HG03565 (cell line): ENCODE measurements at regions not wholly inside any gene's neighbourhood (a gene's known extent, or its start where the extent isn't known, plus 50 kb on each side); places are given as distances from the start of the nearest gene placed in this dataset.
A peak's percentile ranks its signal among the peaks of the same experiment; 100 is the strongest.

ENCODE experiments used
- ATAC-seq: cut with Tn5 transposase; IDR thresholded peaks from one replicate; pipeline ENCODE4 v1.9.1; 2021; ENCODE audit warnings: mild to moderate bottlenecking, moderate library complexity; ENCODE audit not compliant: unreplicated experiment

DNA sequence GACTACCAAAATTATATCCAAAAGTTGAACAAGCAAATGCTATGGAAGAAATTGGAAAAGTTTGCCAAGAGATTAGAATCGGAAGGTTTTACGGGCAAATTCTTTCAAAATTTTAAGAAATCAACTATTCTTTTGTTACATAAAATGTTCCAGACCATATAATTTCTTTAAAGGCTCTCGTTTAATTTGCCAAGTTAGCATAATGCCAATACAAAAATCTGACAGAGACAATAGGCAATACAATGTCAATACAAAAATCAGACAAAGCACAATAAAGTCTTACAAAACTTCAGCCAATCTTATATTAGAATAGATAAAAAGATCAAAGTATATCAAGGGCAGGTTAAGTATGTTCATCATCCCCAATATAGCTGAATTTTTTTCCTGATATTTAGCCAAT is 224.2 kb downstream of the BCL11A start:
- no peak for ATAC-seq

- no peak for ATAC-seq
Observed at GRCh38 chr2:60324536-60324935, 228.9 kb downstream of the BCL11A start.

- no peak for ATAC-seq
Observed at GRCh38 chr2:60321816-60322215, 231.6 kb downstream of the BCL11A start.

DNA sequence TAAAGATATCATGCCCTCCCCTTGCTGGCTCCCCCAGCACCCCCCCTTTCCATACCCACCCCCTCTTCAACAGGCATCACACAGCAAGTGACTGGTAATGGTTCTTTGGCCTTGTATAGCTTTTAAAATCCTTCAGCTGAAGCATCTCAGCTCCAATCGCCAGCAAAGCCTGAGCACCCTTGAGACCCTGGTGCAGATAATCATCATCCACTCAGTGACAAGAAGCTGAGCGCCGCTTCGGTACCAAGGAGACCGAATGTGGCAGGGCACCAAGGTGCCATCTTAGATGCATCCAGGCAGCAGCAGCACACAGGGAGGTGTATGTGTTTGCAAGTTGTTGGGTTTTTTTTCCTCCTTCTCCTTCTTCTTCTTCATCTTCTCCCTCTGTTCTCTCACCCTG is 232.7 kb downstream of the BCL11A start:
- no peak for ATAC-seq

DNA sequence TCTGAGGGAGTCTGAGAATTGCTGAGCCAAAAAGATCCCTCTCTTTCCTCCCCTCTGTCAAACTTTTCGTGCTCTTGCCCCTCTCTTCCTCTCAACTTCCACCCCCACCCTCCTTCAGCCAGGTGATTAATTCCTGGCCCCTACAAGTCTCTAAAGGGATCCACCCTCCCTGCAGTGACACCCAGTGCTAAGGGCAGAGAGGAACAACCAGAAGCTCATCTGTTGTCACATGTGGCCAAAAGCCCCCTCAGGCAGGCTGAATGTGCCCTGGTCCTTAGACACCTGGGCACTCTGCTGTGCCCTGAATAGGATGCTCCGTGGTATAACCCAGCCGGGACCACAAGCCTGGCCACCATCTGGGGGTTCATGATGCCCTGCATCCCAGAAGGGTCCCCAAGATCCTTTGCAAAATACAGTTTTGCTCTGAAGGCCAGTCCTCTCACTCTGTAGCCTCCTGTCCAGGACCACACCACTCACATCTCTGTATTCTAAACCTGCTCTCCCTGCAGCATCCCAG is 234.4 kb downstream of the BCL11A start:
- no peak for ATAC-seq

DNA sequence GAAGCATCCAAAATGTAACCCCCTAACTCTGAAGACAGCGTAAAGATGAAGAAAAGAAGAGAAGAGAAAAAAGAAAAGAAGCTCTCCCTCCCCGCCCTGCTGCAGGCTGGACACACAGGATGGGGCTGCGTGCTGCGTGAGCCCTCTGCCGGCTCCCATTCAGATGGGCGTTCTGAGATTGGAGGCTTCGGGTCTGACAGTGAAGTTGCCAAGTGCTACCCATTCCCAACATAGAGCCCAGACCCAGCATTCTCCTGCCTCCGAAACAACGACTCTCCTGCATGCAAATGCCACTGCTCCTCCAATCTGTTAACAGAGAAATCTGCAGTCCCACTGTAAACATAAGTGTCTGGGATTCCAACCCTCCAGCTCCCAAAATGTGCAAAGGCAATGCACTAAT is 234.9 kb downstream of the BCL11A start:
- ATAC-seq: no peak

DNA sequence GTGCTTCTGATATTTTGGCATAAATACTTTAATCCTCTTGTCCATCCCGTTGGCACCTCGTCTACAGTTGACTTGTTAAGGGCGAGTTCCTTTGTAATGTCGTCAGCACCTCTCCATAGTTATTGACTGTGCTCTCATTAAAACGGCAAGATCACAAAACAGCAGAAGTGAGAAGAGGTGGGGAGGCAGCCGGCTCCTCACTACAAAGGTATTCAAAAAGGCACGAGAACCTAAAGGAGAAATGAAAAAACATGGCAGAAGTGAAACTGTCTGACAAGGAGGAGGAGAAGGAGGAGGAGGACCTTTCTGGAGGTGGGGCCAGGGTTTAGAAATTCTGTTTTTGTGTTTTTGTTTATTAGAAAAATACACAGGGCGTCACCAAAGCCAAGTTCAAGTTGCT is 235.6 kb downstream of the BCL11A start:
- peak; percentile 84 for ATAC-seq

GRCh38 chr2:60317034-60317386 is 236.4 kb downstream of the BCL11A start:
- no peak for ATAC-seq

- no peak for ATAC-seq
Observed at GRCh38 chr2:60316381-60317033, 236.9 kb downstream of the BCL11A start.

DNA sequence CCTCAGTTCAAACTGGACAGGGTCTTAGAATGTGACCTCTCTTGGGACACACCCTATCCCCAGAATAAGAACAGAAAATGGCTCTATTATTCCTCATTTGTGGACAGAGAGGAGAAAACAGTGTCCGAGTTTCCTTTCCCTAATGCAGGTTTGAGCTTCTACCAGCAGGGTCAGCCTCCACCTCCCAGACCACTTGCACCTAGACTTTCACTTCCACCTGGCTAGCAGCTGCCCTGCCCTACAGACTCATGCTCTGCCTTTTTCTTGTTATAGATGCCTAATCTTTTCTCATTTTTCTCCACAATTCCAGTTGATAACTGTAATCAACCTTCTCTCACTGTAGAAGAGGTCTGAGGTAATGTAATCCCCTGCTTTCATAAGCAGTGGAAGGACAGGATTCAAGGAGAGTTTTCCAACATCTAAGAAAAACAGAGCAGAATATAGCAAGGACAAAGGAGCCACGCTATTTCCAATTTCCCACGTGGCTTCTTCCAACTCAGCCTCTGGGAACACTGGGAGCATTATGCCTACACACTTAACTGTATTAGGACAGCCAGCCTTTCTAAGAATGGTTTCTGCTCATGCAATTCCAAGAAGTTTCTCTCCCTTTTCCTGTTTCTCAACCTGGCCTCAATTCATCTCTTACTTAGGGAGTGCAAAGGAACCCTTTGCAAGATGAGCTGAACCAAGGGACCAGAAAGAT is 239.8 kb downstream of the BCL11A start:
- ATAC-seq: no peak

DNA sequence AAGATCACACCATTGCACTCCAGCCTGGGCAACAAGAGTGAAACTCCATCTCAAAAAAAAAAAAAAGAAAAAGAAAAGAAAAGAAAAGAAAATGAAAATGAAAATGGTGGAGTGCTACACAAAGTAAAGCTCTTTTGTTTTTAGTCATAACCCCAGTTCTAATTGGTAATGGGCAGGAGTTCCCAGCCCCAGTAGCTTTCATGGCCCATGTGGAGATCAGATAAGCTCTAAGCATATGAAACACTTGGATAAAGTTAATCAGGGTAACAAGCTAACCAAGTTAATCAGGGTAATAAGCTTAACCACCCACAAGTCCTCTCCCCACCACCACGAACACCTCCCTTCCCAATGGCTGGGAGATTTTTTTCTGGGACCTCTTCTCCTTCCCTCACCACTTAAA is 240.8 kb downstream of the BCL11A start:
- ATAC-seq: peak; percentile 67

DNA sequence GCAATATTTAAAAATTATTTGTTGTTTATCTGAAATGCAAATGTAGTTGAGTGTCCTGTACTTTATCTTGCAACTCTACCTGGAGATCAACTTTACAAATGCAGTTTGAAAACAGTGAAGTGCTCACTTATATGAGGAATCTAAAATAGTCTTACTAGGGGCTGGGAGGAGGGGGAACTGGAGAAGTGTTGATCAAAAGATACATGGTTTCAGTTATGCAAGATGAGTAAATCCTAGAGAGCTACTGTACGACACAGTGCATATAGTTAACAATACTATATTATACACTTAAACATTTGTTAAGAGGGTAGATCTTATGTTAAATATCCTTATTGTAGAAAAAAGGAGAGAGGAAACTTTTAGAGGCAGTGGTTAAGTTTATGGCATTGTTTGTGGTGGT is 241.9 kb downstream of the BCL11A start:
- ATAC-seq: peak; percentile 54

GRCh38 chr2:60309941-60310660 is 243.4 kb downstream of the BCL11A start:
- ATAC-seq: no peak

DNA sequence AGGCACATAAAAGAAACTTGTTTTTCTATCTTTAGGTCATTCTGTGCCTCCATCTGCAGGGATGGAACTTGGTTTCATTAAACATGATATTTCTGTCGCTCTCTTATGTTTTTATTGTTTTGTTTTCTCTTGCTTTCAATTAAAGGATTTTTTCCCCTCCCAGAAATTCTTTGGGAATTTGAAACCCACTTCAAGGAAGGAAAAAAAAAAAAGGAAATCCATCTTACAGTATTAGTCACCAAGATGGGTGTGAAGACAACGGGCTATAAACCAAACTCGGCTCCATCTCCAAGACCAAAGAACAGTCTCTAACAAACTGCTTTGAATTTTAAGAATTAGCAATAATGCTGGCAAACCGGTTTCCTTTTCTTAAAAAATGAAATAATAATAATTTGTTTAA is 244.1 kb downstream of the BCL11A start:
- no peak for ATAC-seq

DNA sequence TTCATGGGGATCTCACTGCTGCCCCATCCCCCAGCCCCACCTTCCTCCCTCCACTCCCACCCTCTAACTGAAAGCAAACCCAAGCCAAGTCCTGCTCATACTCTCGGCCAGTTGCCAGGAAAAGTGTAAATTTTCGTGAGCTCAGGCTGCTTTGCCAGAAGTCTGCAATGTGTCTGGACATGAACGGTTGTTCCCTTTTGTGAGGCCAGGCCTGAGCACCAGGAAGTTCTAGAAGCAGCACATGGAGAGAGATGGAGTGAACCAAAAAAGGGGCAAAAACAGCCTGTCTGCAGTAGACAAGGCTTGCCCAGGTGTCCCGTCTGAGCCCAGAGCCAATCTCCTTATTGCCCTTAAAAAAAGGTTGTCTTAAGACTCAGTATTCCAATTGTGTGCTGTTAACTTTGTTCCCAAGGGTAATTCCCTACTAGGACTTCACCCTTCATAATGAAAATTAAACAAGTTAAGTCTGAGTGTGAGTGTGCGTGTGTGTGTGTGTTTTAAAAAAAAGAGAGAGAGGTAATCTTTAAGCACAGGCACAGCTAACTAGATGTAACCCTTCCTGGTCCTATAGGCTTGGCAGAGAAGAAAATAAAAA is 247.1 kb downstream of the BCL11A start:
- no peak for ATAC-seq

DNA sequence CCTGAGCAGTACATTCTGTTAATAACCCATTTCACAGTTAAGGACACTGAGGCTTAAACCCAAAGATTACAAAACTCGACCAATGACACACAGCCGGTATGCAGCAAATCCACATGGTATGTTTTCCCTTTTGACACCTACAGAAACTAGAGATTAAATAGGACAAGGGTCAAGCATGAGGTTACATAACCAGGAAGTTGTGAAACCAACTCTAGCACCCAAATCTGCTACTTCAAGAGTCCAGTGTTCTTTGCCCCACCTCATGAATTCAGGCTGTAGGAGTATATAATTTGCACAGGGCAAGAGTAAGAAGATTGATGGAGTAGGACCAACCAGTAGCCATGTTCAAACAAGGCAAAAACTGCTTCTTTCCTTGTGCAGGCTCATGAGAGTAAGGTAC is 249.8 kb downstream of the BCL11A start:
- ATAC-seq: no peak

DNA sequence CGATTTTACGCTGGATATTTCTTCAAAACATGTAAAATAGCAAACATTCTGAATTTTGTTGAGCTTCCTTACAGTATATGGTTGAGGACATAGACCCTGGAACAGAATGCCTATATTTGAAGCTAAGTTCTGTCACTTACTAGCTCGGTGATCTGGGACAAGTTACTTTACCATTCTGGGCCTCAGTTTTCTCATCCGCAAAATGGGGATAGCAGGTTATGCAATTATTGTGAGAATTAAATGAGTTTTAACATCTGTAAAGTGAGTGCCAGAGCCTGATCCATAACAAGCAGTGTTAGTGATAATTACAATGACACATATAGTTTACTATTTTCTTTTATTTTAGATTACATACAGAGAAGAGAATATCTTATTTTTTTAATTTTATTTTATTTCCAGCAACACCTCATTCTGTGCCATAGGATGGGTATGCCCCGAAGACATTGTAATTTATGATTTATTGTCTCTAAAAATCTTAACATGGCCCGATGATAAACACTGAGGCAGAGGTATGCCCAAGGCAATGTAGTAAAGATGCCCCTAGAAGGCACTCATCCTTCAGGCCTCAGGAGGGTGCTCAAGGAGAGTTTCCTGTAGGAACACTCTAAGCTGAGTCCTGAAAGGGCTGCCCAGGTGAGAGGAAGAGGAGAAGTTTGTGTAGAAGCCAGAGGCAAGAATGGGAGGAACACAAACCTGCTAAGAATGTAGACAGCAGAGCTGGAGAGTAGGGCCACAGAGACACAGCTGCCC is 250.9 kb downstream of the BCL11A start:
- no peak for ATAC-seq

DNA sequence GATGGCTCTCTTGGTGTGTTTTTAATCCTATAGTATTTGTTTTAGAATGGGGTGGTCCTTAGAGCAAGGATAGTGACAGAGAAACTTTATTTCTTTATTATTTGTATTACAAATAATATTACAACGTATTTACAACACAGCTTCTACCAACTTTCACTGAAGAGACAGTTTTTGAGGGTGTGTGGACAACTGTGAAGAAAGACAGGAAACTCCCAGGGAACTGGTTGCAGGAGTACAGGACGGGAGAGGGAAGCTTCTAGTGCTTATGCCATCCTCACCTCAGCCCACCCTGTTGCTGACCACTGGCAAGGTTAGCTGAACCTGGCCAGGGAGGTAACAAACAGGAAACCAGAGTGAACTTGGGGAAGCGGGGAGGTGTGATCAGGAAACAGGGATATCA is 251.7 kb downstream of the BCL11A start:
- ATAC-seq: no peak

GRCh38 chr2:60299179-60299578 is 254.3 kb downstream of the BCL11A start:
- no peak for ATAC-seq

GRCh38 chr2:60298006-60298696 is 255.3 kb downstream of the BCL11A start:
- no peak for ATAC-seq
